ENCODE measurements at regions not wholly inside any gene's neighbourhood (a gene's known extent, or its start where the extent isn't known, plus 50 kb on each side); places are given as distances from the start of the nearest gene placed in this dataset.
A peak's percentile ranks its signal among the peaks of the same experiment; 100 is the strongest.
"Not testable (repeated sequence)": the region's sequence is repeated elsewhere in the genome, so short reads cannot be mapped to it uniquely, and the experiment has no call there.

- DNase-seq (ENCODE audit: low spot score): no peak
- FAIRE-seq: no peak
Measured at GRCh38 chr1:118300808-118301207, 115.8 kb upstream of the SPAG17 start.

- DNase-seq (ENCODE audit: low spot score): no peak
- FAIRE-seq: no peak
Measured at GRCh38 chr1:118298397-118298796, 113.4 kb upstream of the SPAG17 start.

GRCh38 chr1:118297521-118297920 lies 112.5 kb upstream of the SPAG17 start:
- no peak for DNase-seq (ENCODE audit: low spot score)
- FAIRE-seq: no peak

- FAIRE-seq (no peak), DNase-seq (ENCODE audit: low spot score) (no peak)
Measured at GRCh38 chr1:118294875-118295642, 110.0 kb upstream of the SPAG17 start.

GRCh38 chr1:118291661-118292060 lies 106.6 kb upstream of the SPAG17 start:
- DNase-seq (ENCODE audit: low spot score) (no peak), FAIRE-seq (no peak)

GRCh38 chr1:118290571-118290970 lies 105.5 kb upstream of the SPAG17 start:
- no peak for DNase-seq (ENCODE audit: low spot score)
- no peak for FAIRE-seq

GRCh38 chr1:118290046-118290445 lies 105.0 kb upstream of the SPAG17 start:
- no peak for DNase-seq (ENCODE audit: low spot score)
- no peak for FAIRE-seq

GRCh38 chr1:118280656-118281055 lies 95.6 kb upstream of the SPAG17 start:
- FAIRE-seq; DNase-seq (ENCODE audit: low spot score): not testable (repeated sequence)

- DNase-seq (ENCODE audit: low spot score): no peak
Measured at GRCh38 chr1:118275472-118276115, 90.6 kb upstream of the SPAG17 start.

GRCh38 chr1:118272884-118273283 lies 87.9 kb upstream of the SPAG17 start:
- DNase-seq (ENCODE audit: low spot score): no peak
- FAIRE-seq: no peak

More at GRCh38 chr1:118275472-118276115, 90.6 kb upstream of the SPAG17 start:
- FAIRE-seq: no peak

GRCh38 chr1:118271883-118272282 lies 86.9 kb upstream of the SPAG17 start:
- FAIRE-seq: no peak
- DNase-seq (ENCODE audit: low spot score): no peak

- DNase-seq (ENCODE audit: low spot score): no peak
- FAIRE-seq: no peak
Measured at GRCh38 chr1:118269598-118269997, 84.6 kb upstream of the SPAG17 start.

GRCh38 chr1:118266436-118266835 lies 81.4 kb upstream of the SPAG17 start:
- peak; percentile 79 for FAIRE-seq
- peak; percentile 54 for DNase-seq (ENCODE audit: low spot score)

GRCh38 chr1:118264343-118264742 lies 79.3 kb upstream of the SPAG17 start:
- DNase-seq (ENCODE audit: low spot score): no peak
- no peak for FAIRE-seq

GRCh38 chr1:118262865-118263264 lies 77.8 kb upstream of the SPAG17 start:
- FAIRE-seq (no peak), DNase-seq (ENCODE audit: low spot score) (no peak)

- DNase-seq (ENCODE audit: low spot score) (no peak), FAIRE-seq (no peak)
Measured at GRCh38 chr1:118258975-118259374, 73.9 kb upstream of the SPAG17 start.

GRCh38 chr1:118257946-118258345 lies 72.9 kb upstream of the SPAG17 start:
- FAIRE-seq (no peak), DNase-seq (ENCODE audit: low spot score) (no peak)

GRCh38 chr1:118254491-118255425 lies 69.7 kb upstream of the SPAG17 start:
- FAIRE-seq: no peak
- DNase-seq (ENCODE audit: low spot score): no peak

- DNase-seq (ENCODE audit: low spot score) (no peak), FAIRE-seq (no peak)
Measured at GRCh38 chr1:118254001-118254400, 69.0 kb upstream of the SPAG17 start.

- DNase-seq (ENCODE audit: low spot score) (no peak), FAIRE-seq (no peak)
Measured at GRCh38 chr1:118253053-118253915, 68.3 kb upstream of the SPAG17 start.

GRCh38 chr1:118252624-118253023 lies 67.6 kb upstream of the SPAG17 start:
- DNase-seq (ENCODE audit: low spot score): no peak
- no peak for FAIRE-seq

All from RCC 7860 (cell line).